M059J (cell line): ENCODE measurements at regions not wholly inside any gene's neighbourhood (a gene's known extent, or its start where the extent isn't known, plus 50 kb on each side); places are given as distances from the start of the nearest gene placed in this dataset.
"Not testable (repeated sequence)": the region's sequence is repeated elsewhere in the genome, so short reads cannot be mapped to it uniquely, and the experiment has no call there.

ENCODE experiments used
- DNase-seq: peaks from one replicate; pipeline ENCODE4 v3.0.0-alpha.2; 2012; ENCODE audit warnings: low read depth

DNA sequence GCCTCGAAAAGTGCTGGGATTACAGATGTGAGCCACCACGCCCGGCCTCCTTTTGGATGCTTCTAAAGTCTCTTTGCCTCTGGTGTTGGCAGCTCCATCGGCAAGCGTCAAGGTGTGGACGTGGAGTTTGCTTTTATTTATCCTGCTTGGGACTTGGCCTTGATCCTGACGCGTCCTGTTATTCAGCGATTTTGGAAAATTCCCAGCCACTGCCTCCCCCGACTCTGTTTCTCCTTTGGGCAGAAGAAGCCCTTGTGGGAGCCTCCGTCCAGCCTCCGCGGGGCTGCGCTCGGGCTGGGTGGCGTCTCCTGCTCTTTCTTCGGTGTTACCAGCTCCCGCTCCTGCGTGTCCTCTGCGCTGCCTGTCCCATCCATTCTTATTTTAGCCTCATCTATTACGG, 151.7 kb downstream of the TMEM121 start:
- DNase-seq: not testable (repeated sequence)

DNA sequence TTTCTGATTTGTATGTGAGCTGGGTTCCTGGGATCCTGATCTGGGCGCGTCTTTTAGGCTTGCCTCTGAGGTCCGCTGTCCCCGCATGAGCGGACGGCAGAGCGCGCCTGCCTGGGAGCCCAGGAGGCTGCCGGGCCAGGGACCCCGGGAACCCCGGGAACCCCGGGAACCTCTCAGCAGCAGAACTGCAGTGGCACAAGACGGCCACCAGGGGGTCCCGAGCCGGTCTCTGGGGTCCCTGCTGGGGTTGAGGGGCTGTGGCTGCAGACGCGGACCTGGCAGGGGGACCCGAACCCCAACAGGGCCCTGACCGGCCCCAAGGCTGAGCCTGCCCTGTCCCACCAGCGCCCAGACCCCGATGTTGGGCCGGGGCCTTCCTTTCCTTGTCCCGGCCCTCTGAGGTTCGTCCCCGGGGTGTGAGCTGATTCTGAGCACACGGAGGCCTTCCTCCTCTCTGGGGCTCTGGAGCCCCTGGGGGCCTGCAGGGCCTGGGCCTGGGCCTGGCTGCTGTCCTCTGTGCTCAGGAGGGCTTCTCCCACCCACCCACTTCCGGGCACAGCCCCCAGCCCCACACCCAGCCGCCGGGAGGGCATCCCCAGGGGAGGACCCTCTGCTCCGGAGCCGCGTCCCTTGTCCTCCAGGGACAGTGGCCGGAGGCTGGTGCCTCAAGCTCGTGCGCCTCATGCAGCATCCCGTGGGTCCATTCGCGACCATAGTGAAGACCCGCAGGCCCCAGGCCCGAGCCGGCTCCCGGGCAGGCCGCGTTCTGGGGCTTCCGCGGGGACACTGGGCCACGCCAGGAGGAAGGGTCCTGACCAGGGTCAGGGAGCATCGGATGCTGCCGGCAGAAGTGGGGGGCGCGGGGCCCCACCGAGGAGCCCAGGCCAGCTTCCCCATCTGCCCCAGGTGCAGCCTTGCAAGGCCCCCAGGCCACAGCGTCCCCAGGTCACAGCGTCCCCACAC, 152.9 kb downstream of the TMEM121 start:
- not testable (repeated sequence) for DNase-seq

DNA sequence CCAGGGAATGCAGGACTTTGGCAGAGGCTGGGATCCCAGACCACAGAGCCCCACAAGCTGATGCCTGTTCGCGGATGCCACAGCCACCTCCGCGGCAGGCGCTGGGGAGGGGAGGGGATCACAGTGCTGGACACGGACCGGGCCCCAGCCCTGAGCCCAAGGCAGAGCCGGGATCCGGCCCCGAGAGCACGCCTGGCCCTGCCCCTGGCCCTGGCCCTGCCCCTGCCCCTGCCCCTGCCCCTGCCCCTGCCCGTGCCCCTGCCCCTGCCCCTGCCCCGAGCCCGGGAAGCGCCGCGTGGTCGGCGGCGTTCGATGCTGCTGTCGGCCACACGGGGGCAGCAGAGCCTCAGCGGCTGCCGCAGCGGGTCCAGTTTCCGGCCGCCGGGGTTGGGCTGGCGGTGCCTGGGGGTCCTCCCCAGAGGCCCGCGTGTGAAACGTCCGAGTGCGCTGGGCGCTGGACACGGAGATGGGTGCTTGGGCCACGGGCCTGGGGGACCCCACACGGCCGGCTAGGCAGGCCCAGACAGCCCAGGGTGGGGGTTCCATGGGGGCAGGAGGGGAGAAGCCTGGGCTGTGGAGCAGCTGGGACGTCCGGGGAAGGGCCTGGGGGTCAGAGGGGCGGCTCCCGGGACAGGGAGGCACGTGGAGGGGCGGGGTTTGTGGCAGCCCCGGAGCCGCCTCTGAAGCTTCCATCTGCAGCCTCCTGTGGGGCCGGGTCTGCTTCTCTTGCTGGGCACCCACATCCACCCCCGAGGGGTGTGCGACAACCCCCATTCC, 153.8 kb downstream of the TMEM121 start:
- DNase-seq: not testable (repeated sequence)

DNA sequence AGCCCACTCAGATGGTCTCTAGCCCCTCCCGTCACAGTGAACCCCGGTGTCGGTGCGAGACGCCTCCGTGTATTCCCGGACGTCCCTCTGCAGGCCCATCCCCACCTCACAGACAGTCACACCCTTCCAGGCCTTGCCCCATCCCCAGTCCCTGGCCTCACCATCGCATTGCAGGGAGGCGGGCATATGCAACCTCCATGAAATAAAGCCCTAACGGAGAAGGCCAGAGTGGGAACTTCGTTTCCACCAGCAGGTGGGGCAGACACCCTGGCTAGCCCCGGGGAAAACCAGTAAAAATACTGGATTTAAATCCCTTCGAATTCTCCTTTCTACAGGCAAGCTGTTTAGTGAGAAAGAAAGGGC, 154.3 kb downstream of the TMEM121 start:
- not testable (repeated sequence) for DNase-seq

DNA sequence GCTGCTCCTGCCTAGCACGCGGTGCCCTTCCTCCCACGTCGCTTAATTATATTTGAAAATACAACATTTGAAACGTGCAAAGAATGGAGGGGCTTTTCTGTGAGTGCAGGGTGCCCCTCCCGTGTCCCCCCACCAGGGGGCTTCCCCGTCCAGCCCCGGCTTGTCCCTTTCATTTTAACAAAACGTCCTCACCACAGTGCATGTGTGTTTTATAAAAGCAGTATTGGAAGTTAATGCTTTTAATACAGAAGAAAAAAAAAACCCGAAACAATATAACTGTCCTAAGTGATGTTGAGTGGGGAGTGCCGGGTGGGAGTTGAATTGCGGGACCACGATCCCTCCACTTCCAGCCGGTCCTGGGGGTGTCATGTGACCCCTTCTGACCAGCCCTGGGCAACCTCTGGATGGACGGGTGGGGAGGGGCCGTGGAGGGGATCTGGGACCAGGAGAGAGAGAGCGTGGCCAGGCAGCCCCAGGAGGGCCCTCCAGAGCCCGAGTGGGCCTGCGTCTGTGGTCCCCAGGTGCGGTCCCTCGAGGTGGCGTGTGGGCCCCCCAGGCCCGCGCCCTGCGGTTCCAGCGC, 155.3 kb downstream of the TMEM121 start:
- not testable (repeated sequence) for DNase-seq

DNA sequence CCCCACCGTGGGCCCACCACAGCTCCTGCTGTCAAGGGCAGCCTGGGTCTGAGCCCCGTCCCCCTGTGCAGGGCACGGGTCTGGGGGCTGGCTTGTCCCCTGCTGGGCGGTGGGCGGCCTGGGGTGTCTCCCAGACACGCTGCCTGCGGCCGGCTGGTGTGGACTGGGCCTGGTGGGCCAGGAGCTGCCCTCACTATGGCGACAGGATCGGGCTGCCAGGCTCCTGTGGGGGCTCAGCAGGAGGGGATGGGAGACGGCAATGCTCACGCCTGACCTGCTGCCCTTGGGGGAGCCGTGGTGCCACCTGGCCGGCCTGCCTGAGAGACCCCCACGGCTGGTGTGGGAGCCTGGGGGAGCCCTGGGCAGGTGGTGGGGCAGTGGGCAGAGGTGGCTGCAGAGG, 156.1 kb downstream of the TMEM121 start:
- DNase-seq: not testable (repeated sequence)

DNA sequence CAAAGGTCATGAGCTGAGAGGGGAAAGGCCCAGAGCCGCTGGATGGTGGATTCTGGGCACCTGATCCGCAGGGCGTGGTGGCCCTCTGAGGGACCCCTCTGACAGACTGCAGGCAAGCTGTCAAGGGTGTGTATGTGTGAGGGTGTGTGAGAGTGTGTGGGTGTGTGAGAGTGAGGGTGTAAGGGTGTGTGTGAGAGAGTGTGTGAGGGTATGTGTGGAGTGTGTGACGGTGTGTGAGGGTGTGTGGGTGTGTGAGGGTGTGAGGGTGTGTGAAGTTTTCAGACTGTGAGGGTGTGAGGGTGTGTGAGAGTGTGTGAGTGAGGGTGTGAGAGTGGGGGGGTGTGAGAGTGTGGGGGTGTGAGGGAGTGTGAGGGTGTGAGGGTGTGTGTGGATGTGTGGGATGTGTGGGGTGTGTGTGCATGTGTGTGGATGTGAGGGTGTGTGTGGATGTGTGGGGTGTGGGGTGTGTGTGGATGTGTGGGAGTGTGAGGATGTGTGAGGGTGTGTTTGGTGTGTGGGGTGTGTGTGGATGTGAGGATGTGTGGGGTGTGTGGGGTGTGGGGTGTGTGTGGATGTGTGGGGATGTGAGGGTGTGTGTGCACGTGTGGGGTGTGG, 156.7 kb downstream of the TMEM121 start:
- DNase-seq: no peak

DNA sequence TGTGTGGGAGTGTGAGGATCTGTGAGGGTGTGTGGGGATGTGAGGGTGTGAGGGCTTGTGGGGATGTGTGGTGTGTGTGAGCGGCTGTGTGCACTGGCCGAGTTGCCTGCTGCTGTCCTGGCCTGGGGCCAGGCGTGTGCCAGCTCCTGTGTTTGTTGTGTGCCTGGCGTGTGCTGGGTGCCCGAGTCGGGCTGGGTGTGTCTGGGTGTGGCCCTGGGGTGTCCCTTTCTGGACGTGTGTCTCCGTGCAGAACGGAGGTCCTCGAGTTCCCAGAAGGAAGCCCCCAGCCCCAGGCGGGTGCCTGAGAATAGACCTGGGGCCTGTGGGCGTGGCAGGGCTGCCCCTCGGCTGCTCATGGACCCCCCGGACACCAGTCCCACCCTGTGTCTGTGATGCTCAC, 157.7 kb downstream of the TMEM121 start:
- DNase-seq: not testable (repeated sequence)

DNA sequence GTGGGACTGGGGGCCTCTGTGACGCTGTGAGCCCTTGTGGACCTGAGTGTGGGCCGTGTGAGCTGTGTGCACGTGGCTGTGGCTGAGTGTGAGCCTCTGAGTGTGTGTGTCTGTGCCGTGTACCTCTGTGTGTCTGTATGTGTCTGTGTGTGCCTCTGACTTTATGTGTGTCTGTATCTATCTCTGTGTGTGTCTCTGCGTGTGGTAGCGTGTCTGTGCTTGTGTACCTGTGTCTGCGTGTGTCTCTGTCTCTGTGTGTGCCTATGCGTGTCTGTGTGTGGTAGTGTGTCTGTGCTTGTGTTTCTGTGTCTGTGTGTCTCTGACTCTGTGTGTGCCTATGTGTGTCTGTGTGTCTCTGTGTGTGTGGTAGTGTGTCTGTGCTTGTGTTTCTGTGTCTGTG, 158.2 kb downstream of the TMEM121 start:
- not testable (repeated sequence) for DNase-seq

DNA sequence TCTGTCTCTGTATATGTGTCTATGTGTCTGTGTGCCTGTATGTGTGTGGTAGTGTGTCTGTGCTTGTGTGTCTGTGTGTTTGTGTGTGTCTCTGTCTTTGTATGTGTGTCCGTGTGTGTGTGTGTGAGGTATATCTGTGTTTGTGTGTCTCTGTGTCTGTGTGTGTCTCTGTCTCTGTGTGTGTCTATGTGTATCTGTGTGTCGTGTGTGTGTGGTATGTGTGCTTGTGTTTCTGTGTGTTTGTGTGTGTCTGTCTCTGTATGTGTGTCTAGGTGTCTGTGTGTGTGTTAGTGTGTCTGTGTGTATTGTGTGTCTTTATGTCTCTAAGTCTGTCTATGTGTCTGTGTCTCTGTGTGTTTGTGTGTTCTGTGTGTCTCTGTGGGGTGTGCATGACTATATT, 158.6 kb downstream of the TMEM121 start:
- no peak for DNase-seq

DNA sequence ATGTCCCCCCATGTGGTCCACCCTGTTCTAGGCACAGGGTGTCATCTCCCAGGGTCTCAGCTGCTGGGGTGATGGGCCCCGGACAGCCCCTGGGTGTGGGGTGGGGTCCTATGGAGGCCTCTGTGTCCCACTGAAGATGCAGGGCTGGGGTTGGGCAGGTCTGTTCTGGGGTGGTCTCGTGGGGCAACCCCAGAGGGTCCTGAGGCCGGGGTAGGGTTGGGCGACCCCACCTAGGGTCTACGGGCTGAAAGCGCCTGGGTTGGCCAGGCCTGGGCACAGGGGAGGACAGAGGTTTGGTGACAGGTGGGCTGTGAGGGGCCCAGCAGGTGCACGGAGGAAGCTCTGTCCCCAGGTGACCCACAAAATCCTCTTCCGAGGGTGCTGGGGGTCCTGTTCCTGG, 159.2 kb downstream of the TMEM121 start:
- not testable (repeated sequence) for DNase-seq

DNA sequence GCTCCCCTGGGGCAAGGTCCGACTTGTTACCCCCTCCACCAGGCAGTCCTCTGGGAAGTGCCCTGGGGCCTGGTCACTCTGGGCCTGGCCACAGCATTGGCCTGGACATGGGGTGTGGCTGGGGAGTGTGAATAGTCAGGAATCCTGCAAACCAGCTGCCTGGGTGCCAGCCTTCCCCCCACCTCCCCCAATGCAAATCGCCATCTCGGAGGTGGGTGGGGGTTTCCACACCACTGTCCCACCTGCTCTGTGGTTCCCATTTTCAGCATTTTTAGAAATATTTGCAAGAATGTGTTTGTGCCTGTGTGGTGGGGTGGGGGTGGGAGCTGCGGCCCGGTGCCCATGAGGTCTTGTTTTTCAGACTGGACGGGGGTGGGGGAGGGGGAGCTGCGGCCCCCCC, 159.7 kb downstream of the TMEM121 start:
- not testable (repeated sequence) for DNase-seq

DNA sequence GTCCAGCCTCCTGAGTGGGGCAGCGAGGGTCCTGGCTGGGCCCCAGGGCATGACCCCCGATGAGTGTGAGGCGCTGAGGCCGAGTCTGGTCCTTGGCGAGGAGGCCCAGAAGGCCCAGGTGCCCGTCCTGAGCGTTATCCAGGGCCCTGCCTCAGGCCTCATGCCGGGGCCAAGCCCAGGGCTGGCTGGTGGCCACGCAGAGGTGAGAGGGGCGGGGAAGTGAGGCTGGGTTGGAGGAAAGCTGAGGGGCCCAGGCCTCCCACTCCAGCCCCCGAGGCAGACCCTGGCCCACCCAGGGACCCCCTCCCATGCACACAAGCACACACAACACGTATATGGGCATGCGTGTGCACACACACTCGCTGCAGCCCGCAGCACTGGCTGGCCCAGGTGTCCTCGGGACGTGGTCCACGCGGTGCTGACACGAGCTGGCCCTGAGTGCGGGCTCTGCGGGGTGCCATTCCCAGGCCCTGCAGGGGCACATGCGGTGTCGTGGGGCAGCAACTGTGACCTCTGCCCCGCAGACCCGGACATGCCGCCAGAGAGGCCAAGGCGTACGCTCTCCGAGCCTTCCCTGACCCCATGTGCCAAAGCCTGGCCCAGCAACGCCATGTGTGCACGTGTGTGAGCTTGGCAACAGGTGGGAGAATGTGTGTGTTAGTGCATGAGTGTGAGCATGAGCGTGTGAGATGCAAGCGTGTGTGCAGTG, 160.2 kb downstream of the TMEM121 start:
- DNase-seq: not testable (repeated sequence)

DNA sequence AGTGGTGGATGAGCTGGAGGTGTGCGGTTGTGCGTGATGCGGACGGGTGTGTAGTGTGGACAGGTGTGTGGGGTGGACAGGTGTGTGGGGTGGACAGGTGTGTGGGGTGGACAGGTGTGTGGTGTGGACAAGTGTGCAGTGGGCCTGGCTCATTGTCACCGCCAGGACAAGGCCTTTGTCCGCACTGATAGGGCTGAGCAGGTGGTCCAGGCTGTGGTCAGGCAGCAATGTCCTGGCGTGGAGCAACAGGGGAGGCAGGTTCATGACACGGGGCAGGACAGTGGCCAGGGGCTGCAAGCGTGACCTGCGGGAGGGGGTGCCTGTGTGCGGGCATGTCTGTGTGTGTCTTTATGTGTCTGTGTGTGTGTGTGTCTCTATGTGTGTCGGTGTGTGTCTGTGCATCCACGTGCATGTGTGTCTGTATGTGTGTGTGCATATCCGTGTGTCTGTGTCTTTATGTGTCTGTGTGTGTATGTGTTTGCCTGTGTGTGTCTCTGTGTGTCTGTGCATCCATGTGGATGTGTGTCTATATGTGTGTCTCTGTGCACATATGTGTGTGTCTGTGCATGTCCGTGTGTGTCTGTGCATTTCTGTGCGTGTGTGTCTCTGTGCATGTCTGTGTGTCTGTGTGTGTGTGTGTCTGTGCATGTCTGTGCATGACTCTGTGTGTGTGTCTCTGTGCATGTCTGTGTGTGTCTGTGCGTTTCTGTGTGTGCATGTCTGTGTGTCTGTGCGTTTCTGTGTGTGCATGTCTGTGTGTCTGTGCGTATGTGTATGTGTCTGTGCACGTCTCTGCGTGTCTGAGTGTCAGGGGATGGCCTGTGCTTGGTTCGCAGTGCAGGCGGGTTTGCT, 161.0 kb downstream of the TMEM121 start:
- DNase-seq: not testable (repeated sequence)

DNA sequence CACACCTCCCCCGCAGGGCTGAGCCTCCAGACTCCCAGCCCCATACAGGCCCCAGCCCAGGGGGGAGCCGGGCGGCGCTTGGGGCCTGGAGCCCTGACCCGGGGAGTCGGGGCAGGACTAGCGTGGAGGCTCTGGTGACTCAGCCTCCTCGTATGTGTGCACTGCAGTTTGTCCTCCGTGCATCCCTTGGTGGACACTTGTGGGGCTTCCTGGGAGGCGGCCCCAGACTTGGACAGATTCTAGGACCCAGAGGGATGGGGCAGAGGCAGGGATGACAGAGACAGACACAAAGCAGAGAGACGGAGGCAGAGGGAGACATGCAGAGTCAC, 161.6 kb downstream of the TMEM121 start:
- peak; percentile 1 for DNase-seq

DNA sequence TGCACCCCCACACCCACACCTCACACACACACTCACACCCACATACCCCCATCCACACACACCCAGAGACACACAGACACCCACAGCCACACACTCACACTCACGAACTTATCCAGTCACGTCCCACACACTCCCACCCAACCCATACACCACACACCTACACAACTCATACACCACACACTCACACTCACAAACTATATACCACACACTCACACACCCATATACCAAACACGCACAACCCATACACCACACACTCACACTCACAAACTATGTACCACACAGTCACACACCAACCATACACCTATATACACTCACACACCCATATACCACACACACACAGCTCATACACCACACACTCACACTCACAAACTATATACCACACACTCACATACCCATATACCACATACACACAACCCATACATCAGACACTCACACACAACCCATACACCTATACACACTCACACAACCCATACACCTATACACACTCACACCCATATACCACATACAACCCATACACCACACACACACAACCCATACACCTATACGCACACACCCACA, 162.4 kb downstream of the TMEM121 start:
- not testable (repeated sequence) for DNase-seq

DNA sequence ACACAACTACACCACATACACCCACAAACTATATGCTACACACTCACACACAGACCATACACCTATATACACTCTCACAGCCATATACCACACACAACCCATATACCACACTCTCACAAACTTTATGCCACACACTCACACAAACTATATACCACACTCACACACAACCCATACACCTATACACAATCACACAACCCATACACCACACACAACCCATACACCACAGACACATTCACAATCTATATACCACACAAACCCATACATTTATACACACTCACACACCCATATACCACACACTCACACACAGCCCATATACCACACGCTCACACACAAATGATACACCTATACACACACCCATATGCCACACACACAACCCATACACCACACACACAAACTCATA, 163.3 kb downstream of the TMEM121 start:
- DNase-seq: no peak

DNA sequence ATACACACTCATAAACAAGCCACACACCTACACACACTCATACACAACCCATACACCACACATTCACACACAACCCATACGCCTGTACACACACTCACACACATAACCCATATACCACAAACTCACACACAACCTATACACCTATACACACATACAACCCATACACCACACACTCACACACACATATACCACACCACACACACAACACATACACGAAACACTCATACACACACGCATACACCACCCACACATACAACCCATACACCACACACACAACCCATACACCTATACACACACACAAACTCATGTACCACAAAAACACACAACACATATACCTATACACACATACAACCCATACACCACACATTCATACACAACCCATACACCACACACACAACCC, 164.3 kb downstream of the TMEM121 start:
- no peak for DNase-seq

DNA sequence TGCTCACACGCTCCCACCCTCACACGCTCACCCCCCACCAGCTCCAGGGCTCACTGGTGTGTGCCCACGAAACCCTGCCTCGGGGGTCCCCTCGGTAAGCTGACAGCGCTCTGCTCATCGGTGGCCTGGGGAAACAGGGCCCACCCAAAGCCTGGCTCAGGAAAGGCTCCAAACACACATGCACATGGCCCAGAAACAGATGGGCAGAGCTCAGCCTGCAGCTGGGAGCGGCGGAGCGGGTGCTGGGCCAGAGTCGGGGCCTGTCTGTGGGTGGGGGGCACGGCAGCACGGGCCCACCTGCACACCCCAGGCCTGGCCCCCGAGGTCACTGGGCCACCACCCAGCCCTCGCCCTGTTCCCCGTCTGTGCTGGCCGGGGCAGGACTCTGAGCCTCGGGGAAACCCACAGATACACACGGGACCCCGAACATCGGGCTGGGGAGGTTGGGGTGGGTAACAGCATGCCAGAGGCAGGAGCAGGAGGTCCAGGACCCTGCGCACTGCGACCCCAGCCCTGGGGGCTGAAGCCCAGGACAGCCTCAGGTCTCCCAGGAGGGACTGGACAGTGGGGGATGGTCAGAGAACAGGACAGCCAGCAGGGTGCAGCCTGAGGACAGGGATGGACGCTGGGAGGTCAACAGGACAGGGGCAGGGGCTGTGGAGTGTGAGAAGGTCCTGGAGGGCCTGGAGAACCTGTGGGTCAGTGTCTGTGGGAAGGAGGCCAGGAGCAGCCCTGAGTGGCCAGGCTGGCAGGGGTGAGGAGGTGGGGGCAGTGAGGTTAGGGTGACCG, 165.1 kb downstream of the TMEM121 start:
- DNase-seq: not testable (repeated sequence)
